Karpas-422 (cell line): ENCODE measurements at regions not wholly inside any gene's neighbourhood (a gene's known extent, or its start where the extent isn't known, plus 50 kb on each side); places are given as distances from the start of the nearest gene placed in this dataset.

Experiments
- DNase-seq: peaks from one replicate; pipeline ENCODE4 v3.0.0-alpha.2; 2015
- H2AFZ ChIP-seq: fragments of 200-600 bp; sonication (generic); 2 replicates; pipeline ENCODE4 v1.6.1; 2014; ENCODE audit warnings: antibody characterized with exemption, low read length, mixed read lengths
- H3K27ac ChIP-seq: fragments of 200-600 bp; sonication (generic); 2 replicates; pipeline ENCODE4 v1.5.1; 2014; ENCODE audit warnings: mild to moderate bottlenecking, low read length, moderate library complexity
- H3K27me3 ChIP-seq: fragments of 200-600 bp; sonication (generic); 2 replicates; pipeline ENCODE4 v1.6.1; 2014; ENCODE audit warnings: low read length, mixed read lengths
- H3K36me3 ChIP-seq: fragments of 200-600 bp; sonication (generic); 2 replicates; pipeline ENCODE4 v1.6.1; 2014; ENCODE audit warnings: low read length, mixed read lengths; ENCODE audit not compliant: insufficient read depth
- H3K4me1 ChIP-seq: fragments of 200-600 bp; sonication (generic); 2 replicates; pipeline ENCODE4 v1.6.1; 2014; ENCODE audit warnings: mild to moderate bottlenecking, low read length, mixed read lengths
- H3K4me2 ChIP-seq: fragments of 200-600 bp; sonication (generic); 2 replicates; pipeline ENCODE4 v1.6.1; 2014; ENCODE audit warnings: low read length, low read depth, mild to moderate bottlenecking; ENCODE audit not compliant: poor library complexity, severe bottlenecking
- H3K4me3 ChIP-seq: fragments of 200-600 bp; sonication (generic); 2 replicates; pipeline ENCODE4 v1.5.1; 2014; ENCODE audit warnings: mild to moderate bottlenecking, antibody characterized with exemption, low read length, mixed read lengths
- H3K79me2 ChIP-seq: fragments of 200-600 bp; sonication (generic); 2 replicates; pipeline ENCODE4 v1.6.1; 2014; ENCODE audit warnings: mild to moderate bottlenecking, low read length, mixed read lengths
- H3K9ac ChIP-seq: fragments of 200-600 bp; sonication (generic); 2 replicates; pipeline ENCODE4 v1.6.0; 2014; ENCODE audit warnings: low read length
- H3K9me2 ChIP-seq: fragments of 200-600 bp; sonication (generic), shearing (Covaris generic); replicated peaks from 2 replicates; pipeline ENCODE4 v1.6.0; 2014; ENCODE audit warnings: mild to moderate bottlenecking, low read length, moderate library complexity; ENCODE audit not compliant: insufficient read depth
- H3K9me3 ChIP-seq: fragments of 300-700, 200-600 bp; sonication (generic); 2 replicates; pipeline ENCODE4 v1.6.1; 2014; ENCODE audit warnings: low read length, mixed read lengths
- H4K20me1 ChIP-seq: fragments of 200-600 bp; sonication (generic); 2 replicates; pipeline ENCODE4 v1.6.1; 2014; ENCODE audit warnings: mild to moderate bottlenecking, antibody characterized with exemption, low read length, low read depth; ENCODE audit not compliant: insufficient read depth

GRCh38 chr2:59658906-59659635 is 894.4 kb downstream of the BCL11A start:
- Histone ChIP-seq H3K9ac (no peak overlapping the region), H3K9me2 (no peaks in the 10 kb centered on the region)

GRCh38 chr2:59655809-59656208 is 897.6 kb downstream of the BCL11A start:
- Histone ChIP-seq H3K36me3 (no peaks in the 10 kb centered on the region), H3K9ac (no peak overlapping the region), H3K27me3 (no peaks in the 10 kb centered on the region), H2AFZ (no peak overlapping the region), H3K4me2 (no peak overlapping the region), H4K20me1 (no peaks in the 10 kb centered on the region), H3K9me3 (no peaks in the 10 kb centered on the region), H3K27ac (no peak overlapping the region), H3K4me1 (no peaks in the 10 kb centered on the region), H3K79me2 (no peaks in the 10 kb centered on the region), H3K9me2 (no peaks in the 10 kb centered on the region), H3K4me3 (no peak overlapping the region)
- no peak for DNase-seq

More at GRCh38 chr2:59658906-59659635, 894.4 kb downstream of the BCL11A start:
- no peak overlapping the region for H3K4me2 ChIP-seq
- no peaks in the 10 kb centered on the region for H3K4me1 ChIP-seq
- H2AFZ ChIP-seq: no peak overlapping the region
- DNase-seq: no peak
- H3K4me3 ChIP-seq: no peak overlapping the region
- H3K27me3 ChIP-seq: no peaks in the 10 kb centered on the region
- H3K36me3 ChIP-seq: no peaks in the 10 kb centered on the region
- H3K27ac ChIP-seq: no peak overlapping the region
- H3K9me3 ChIP-seq: no peaks in the 10 kb centered on the region
- no peaks in the 10 kb centered on the region for H3K79me2 ChIP-seq
- no peaks in the 10 kb centered on the region for H4K20me1 ChIP-seq

- no peaks in the 10 kb centered on the region for H3K27me3 ChIP-seq
These were observed 898.7 kb downstream of the BCL11A start for GRCh38 chr2:59654710-59655109.

GRCh38 chr2:59653164-59653563 is 900.3 kb downstream of the BCL11A start:
- Histone ChIP-seq H2AFZ (no peak overlapping the region), H3K4me1 (no peaks in the 10 kb centered on the region), H3K9ac (no peak overlapping the region), H4K20me1 (no peaks in the 10 kb centered on the region), H3K27ac (no peak overlapping the region), H3K9me2 (no peaks in the 10 kb centered on the region), H3K27me3 (no peaks in the 10 kb centered on the region), H3K36me3 (no peaks in the 10 kb centered on the region), H3K79me2 (no peaks in the 10 kb centered on the region), H3K4me2 (no peak overlapping the region), H3K9me3 (no peaks in the 10 kb centered on the region), H3K4me3 (no peak overlapping the region)
- no peak for DNase-seq

More at GRCh38 chr2:59654710-59655109, 898.7 kb downstream of the BCL11A start:
- no peak overlapping the region for H3K4me2 ChIP-seq
- H4K20me1 ChIP-seq: no peaks in the 10 kb centered on the region
- DNase-seq: no peak
- H3K9me3 ChIP-seq: no peaks in the 10 kb centered on the region
- no peaks in the 10 kb centered on the region for H3K36me3 ChIP-seq
- no peaks in the 10 kb centered on the region for H3K4me1 ChIP-seq
- no peak overlapping the region for H3K27ac ChIP-seq
- H3K9me2 ChIP-seq: no peaks in the 10 kb centered on the region
- H3K79me2 ChIP-seq: no peaks in the 10 kb centered on the region
- H3K9ac ChIP-seq: no peak overlapping the region
- H3K4me3 ChIP-seq: no peak overlapping the region
- no peak overlapping the region for H2AFZ ChIP-seq

- Histone ChIP-seq H3K27ac (no peak overlapping the region), H3K4me1 (no peaks in the 10 kb centered on the region), H4K20me1 (no peaks in the 10 kb centered on the region), H2AFZ (no peak overlapping the region), H3K4me2 (no peak overlapping the region), H3K9me3 (no peaks in the 10 kb centered on the region), H3K9me2 (no peaks in the 10 kb centered on the region), H3K79me2 (no peaks in the 10 kb centered on the region), H3K36me3 (no peaks in the 10 kb centered on the region), H3K4me3 (no peak overlapping the region), H3K27me3 (no peaks in the 10 kb centered on the region), H3K9ac (no peak overlapping the region)
- DNase-seq: peak; percentile 2
These were observed 922.7 kb downstream of the BCL11A start for GRCh38 chr2:59630789-59631188.

GRCh38 chr2:59627599-59627998 is 925.9 kb downstream of the BCL11A start:
- Histone ChIP-seq H3K4me1 (peaks cover 3% of the 10 kb centered on the region; the same call in 1 of the 2 replicates), H3K36me3 (no peaks in the 10 kb centered on the region), H3K79me2 (no peaks in the 10 kb centered on the region), H3K27me3 (no peaks in the 10 kb centered on the region), H3K27ac (no peak overlapping the region), H3K4me3 (no peak overlapping the region), H3K9me3 (no peaks in the 10 kb centered on the region), H3K4me2 (no peak overlapping the region), H3K9ac (no peak overlapping the region), H3K9me2 (no peaks in the 10 kb centered on the region), H4K20me1 (no peaks in the 10 kb centered on the region), H2AFZ (no peak overlapping the region)
- no peak for DNase-seq

- no peaks in the 10 kb centered on the region for H3K9me2 ChIP-seq
- no peak overlapping the region for H2AFZ ChIP-seq
- H3K79me2 ChIP-seq: no peaks in the 10 kb centered on the region
- 0 out of 2 replicates have a peak, but pooled peaks cover 2% of the 10 kb centered on the region for H3K27me3 ChIP-seq
- no peaks in the 10 kb centered on the region for H4K20me1 ChIP-seq
- no peak overlapping the region for H3K4me3 ChIP-seq
- no peak overlapping the region for H3K27ac ChIP-seq
- no peak overlapping the region for H3K4me2 ChIP-seq
- H3K9ac ChIP-seq: no peak overlapping the region
- peak; percentile 2 for DNase-seq
- H3K4me1 ChIP-seq: peaks cover 5% of the 10 kb centered on the region; the same call in 1 of the 2 replicates
- no peaks in the 10 kb centered on the region for H3K36me3 ChIP-seq
- no peaks in the 10 kb centered on the region for H3K9me3 ChIP-seq
These were observed 930.7 kb downstream of the BCL11A start for GRCh38 chr2:59622599-59623308.

- no peak overlapping the region for H3K4me3 ChIP-seq
These were observed 949.3 kb downstream of the BCL11A start for GRCh38 chr2:59604123-59604522.

More at GRCh38 chr2:59604123-59604522, 949.3 kb downstream of the BCL11A start:
- H2AFZ ChIP-seq: no peak overlapping the region
- H3K27me3 ChIP-seq: no peaks in the 10 kb centered on the region
- DNase-seq: no peak
- H3K4me1 ChIP-seq: no peaks in the 10 kb centered on the region
- H3K9me2 ChIP-seq: no peaks in the 10 kb centered on the region
- H3K36me3 ChIP-seq: no peaks in the 10 kb centered on the region
- H3K9me3 ChIP-seq: no peaks in the 10 kb centered on the region
- no peak overlapping the region for H3K9ac ChIP-seq
- no peak overlapping the region for H3K27ac ChIP-seq
- no peaks in the 10 kb centered on the region for H4K20me1 ChIP-seq
- H3K4me2 ChIP-seq: no peak overlapping the region
- no peaks in the 10 kb centered on the region for H3K79me2 ChIP-seq
